ENCODE measurements at regions not wholly inside any gene's neighbourhood (a gene's known extent, or its start where the extent isn't known, plus 50 kb on each side); places are given as distances from the start of the nearest gene placed in this dataset.

- TF ChIP-seq CTCF (IDR thresholded peaks at IDR 0.05; ENCODE audit: extremely low read depth in 1 of 2, insufficient read depth in 1 of 2, low read depth in 1 of 2, low read length in 2 of 2): no peak
- no peak for TF ChIP-seq POLR2A (IDR thresholded peaks at IDR 0.05; ENCODE audit: low read depth, low read length)
- TF ChIP-seq POLR2AphosphoS5 (IDR thresholded peaks at IDR 0.05; ENCODE audit: insufficient read depth, low read depth, low read length): no peak
- no peak for TF ChIP-seq MYC (IDR thresholded peaks at IDR 0.05; ENCODE audit: low read depth, low read length)
- TF ChIP-seq MAX (IDR thresholded peaks at IDR 0.05; ENCODE audit: insufficient read depth, insufficient read length): no peak
- no peak for TF ChIP-seq FOS (IDR thresholded peaks at IDR 0.05; ENCODE audit: borderline replicate concordance, insufficient read depth, low read length)
- no peak for TF ChIP-seq EZH2 (IDR thresholded peaks at IDR 0.05; ENCODE audit: borderline replicate concordance, low read depth, low read length, severe bottlenecking)
- TF ChIP-seq GATA2 (IDR thresholded peaks at IDR 0.05; ENCODE audit: insufficient read depth, insufficient read length, low read depth, low read length): no peak
Observed at GRCh38 chr10:129179972-129180678, 286.9 kb upstream of the MGMT start.
